ENCODE measurements at regions not wholly inside any gene's neighbourhood (a gene's known extent, or its start where the extent isn't known, plus 50 kb on each side); places are given as distances from the start of the nearest gene placed in this dataset.

DNA sequence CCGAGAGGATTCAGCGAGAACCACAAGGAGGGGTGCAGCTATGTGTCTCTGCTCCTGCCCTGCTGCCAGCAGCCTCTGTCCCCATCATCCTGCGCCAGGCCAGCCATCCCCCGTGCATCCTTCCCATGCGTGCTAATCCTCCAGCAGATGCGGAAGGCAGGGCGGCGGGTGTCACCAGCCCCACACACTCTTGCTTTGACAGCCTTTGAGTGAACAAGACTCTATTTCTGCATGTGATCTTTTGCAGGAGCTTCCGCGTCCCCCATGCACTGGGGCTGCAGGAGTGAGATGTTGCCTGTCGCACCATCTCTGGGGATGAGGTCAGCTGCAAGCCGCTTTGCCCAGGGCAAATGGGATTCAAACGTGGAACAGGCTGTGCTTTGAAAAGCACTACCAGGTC lies 58.0 kb upstream of the OLFM1 start:
- no peak for DNase-seq (ENCODE audit: low read depth)
- ChIA-PET POLR2A (no interaction called here), CTCF (no interaction called here)
- Histone ChIP-seq H3K36me3 (ENCODE audit: control insufficient read depth, insufficient read depth, low read length) (no peaks in the 10 kb centered on the region), H3K4me3 (ENCODE audit: low read depth, low read length) (no peak overlapping the region), H3K27me3 (ENCODE audit: control insufficient read depth, insufficient read depth, low read length) (no peaks in the 10 kb centered on the region)
- TF ChIP-seq, protein P1, sequence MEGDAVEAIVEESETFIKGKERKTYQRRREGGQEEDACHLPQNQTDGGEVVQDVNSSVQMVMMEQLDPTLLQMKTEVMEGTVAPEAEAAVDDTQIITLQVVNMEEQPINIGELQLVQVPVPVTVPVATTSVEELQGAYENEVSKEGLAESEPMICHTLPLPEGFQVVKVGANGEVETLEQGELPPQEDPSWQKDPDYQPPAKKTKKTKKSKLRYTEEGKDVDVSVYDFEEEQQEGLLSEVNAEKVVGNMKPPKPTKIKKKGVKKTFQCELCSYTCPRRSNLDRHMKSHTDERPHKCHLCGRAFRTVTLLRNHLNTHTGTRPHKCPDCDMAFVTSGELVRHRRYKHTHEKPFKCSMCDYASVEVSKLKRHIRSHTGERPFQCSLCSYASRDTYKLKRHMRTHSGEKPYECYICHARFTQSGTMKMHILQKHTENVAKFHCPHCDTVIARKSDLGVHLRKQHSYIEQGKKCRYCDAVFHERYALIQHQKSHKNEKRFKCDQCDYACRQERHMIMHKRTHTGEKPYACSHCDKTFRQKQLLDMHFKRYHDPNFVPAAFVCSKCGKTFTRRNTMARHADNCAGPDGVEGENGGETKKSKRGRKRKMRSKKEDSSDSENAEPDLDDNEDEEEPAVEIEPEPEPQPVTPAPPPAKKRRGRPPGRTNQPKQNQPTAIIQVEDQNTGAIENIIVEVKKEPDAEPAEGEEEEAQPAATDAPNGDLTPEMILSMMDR (IDR thresholded peaks at IDR 0.05; ENCODE audit: insufficient read depth, low read depth, low read length) = no peak

- TF ChIP-seq, protein P1 (IDR thresholded peaks at IDR 0.05; ENCODE audit: insufficient read depth, low read depth, low read length) = no peak
- ChIA-PET CTCF (interaction anchor here (0.9 kb wide), 1 partner anchor 13 kb away, joined by 3 read pairs; no protein-coding TSS in a partner anchor), POLR2A (no interaction called here)
- DNase-seq (ENCODE audit: low read depth) = no peak
- Histone ChIP-seq H3K4me3 (ENCODE audit: low read depth, low read length) (no peak overlapping the region), H3K36me3 (ENCODE audit: control insufficient read depth, insufficient read depth, low read length) (no peaks in the 10 kb centered on the region), H3K27me3 (ENCODE audit: control insufficient read depth, insufficient read depth, low read length) (no peaks in the 10 kb centered on the region)
These were observed 57.5 kb upstream of the OLFM1 start for GRCh38 chr9:135029871-135030565.

DNA sequence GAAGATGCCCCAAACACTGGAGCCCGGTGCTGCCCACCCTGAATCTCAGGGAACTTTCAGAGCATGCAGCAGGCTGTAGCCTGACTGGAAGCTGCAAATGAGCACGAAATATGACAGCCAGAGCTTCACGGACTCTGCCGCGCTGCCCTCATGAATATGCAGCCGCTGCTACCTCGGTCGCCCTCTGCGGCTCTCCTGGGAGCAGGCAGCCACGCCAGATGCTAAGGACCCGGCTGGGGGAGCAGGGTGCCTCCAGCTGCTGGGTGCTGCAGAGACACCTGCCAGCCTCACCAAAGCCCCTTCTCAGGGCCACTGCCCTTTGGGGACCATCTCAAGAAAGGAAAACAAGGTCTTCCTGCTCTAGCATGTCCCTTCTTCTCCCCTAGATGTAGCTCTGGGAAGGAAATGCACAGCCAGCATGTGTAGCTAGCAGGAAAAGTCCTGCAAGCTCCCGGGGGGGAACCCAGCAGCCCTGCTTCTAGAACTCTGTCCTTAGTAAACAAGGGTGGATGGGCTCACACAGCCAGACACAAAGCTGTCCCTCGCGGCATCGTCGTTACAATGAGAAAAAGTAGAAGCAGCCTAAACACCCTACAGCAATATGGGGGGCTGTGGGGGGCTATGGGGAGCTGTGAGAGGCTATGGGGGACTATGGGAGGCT lies 56.8 kb upstream of the OLFM1 start:
- DNase-seq (ENCODE audit: low read depth) = no peak
- H3K27me3 ChIP-seq (ENCODE audit: control insufficient read depth, insufficient read depth, low read length) = no peaks in the 10 kb centered on the region
- ChIA-PET CTCF (interaction anchor here (0.9 kb wide), 1 partner anchor 12 kb away, joined by 3 read pairs; no protein-coding TSS in a partner anchor), POLR2A (no interaction called here)
- no peaks in the 10 kb centered on the region for H3K36me3 ChIP-seq (ENCODE audit: control insufficient read depth, insufficient read depth, low read length)
- no peak overlapping the region for H3K4me3 ChIP-seq (ENCODE audit: low read depth, low read length)
- TF ChIP-seq, protein P1 (IDR thresholded peaks at IDR 0.05; ENCODE audit: insufficient read depth, low read depth, low read length) = no peak

- H3K4me3 ChIP-seq (ENCODE audit: low read depth, low read length) = no peak overlapping the region
- TF ChIP-seq, protein P1 (IDR thresholded peaks at IDR 0.05; ENCODE audit: insufficient read depth, low read depth, low read length) = no peak
- no peaks in the 10 kb centered on the region for H3K27me3 ChIP-seq (ENCODE audit: control insufficient read depth, insufficient read depth, low read length)
- ChIA-PET CTCF (no interaction called here), POLR2A (no interaction called here)
- no peaks in the 10 kb centered on the region for H3K36me3 ChIP-seq (ENCODE audit: control insufficient read depth, insufficient read depth, low read length)
- no peak for DNase-seq (ENCODE audit: low read depth)
These were observed 55.2 kb upstream of the OLFM1 start for GRCh38 chr9:135032041-135032835.

GRCh38 chr9:135032868-135033460 lies 54.5 kb upstream of the OLFM1 start:
- ChIA-PET POLR2A (no interaction called here), CTCF (no interaction called here)
- TF ChIP-seq, protein P1 (IDR thresholded peaks at IDR 0.05; ENCODE audit: insufficient read depth, low read depth, low read length) = no peak
- Histone ChIP-seq H3K4me3 (ENCODE audit: low read depth, low read length) (no peak overlapping the region), H3K27me3 (ENCODE audit: control insufficient read depth, insufficient read depth, low read length) (no peaks in the 10 kb centered on the region), H3K36me3 (ENCODE audit: control insufficient read depth, insufficient read depth, low read length) (no peaks in the 10 kb centered on the region)
- DNase-seq (ENCODE audit: low read depth) = no peak
